ENCODE measurements at regions not wholly inside any gene's neighbourhood (a gene's known extent, or its start where the extent isn't known, plus 50 kb on each side); places are given as distances from the start of the nearest gene placed in this dataset.
A peak's percentile ranks its signal among the peaks of the same experiment; 100 is the strongest.

DNA sequence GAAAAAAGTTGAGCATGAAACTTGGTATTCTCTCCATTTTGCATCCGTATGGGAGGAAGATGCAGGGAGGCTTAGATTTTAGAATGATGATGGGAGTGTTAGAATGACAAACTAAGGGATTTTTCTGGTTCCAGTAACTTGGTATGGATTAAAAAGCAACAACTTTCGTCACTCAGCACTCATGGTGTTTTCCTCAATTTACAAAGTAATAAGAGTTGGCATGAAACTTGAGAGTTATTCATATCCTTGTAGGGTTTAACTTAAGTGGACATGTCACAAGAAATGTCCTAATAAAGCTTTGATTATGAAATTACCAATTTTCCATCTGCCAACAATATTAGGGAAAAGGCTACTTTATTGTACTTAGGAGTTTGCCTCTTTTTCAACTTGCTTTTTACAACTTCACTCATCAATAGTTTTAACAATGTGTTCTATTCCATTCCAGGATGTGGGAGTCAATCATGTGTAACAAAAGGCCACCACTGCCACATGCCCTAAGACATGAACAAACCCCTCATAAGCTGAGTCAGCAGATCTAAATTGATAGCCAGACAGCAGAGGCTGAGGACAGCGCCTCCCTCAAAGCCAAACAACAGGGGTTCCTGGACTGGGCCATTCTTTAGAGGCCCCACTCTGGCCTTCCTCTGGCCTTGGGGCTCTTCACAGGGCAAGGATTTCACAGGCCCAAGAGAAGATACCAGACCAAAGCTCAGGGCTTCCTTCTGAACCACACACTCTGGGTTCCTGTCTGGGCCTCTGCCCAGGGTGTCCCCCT, 265.8 kb downstream of the TNS1 start:
- H3K9ac ChIP-seq (ENCODE audit: low read length) = no peak overlapping the region
- H3K27me3 ChIP-seq (ENCODE audit: insufficient read depth, low read length, poor library complexity) = no peaks in the 10 kb centered on the region
- no peak overlapping the region for H3K56ac ChIP-seq (ENCODE audit: low read length)
- no peaks in the 10 kb centered on the region for H3K4me1 ChIP-seq (ENCODE audit: control insufficient read depth, low read depth, low read length)
- H3K79me2 ChIP-seq (ENCODE audit: control insufficient read depth, insufficient read depth, low read length) = no peaks in the 10 kb centered on the region
- WGBS (ENCODE audit: extremely low coverage, insufficient coverage, low lambda C conversion rate) = no CpG with 5 or more reads among the region's 3 CpGs
- H2BK5ac ChIP-seq (ENCODE audit: low read length) = no peak overlapping the region
- no peak overlapping the region for H3K27ac ChIP-seq (ENCODE audit: low read depth, low read length)
- H2BK15ac ChIP-seq (replicated peaks; ENCODE audit: low read depth) = no peak overlapping the region
- no peak overlapping the region for H2BK120ac ChIP-seq (ENCODE audit: low read depth, low read length)
- H3K4me3 ChIP-seq (ENCODE audit: low read length) = no peak overlapping the region
- H3K4ac ChIP-seq (ENCODE audit: low read depth, low read length) = no peak overlapping the region
- H3K23ac ChIP-seq (ENCODE audit: low read length) = no peak overlapping the region
- H4K8ac ChIP-seq (ENCODE audit: low read depth, low read length) = no peak overlapping the region
- DNase-seq = no peak
- no peak overlapping the region for H4K5ac ChIP-seq (ENCODE audit: low read length)
- no peak overlapping the region for H3K18ac ChIP-seq (ENCODE audit: low read length)
- no peaks in the 10 kb centered on the region for H3K36me3 ChIP-seq (ENCODE audit: control insufficient read depth, insufficient read depth, low read length)
- H2AK5ac ChIP-seq (ENCODE audit: low read length) = no peak overlapping the region
- no peak overlapping the region for H3K4me2 ChIP-seq (ENCODE audit: low read length)
- H3K79me1 ChIP-seq (ENCODE audit: low read length) = no peaks in the 10 kb centered on the region

DNA sequence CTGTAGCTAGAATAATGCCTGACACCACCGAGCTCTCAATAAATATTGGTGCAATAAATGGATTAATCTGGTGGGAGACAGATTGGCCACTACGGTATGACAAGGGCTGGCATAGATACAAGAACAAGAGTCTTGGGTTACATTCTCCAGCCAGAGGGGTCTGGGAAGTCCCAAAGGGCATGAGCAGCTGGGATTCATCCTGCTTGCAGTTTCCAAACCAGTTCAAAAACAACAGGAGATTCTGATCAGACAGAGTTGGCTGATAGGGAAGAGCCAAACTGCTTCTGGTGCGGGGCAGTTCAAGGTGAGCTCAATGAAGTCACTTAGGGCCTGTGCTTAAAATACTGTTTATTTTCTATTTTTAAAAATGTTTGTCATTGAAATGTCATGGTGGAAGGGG, 266.9 kb downstream of the TNS1 start:
- no peak overlapping the region for H4K8ac ChIP-seq (ENCODE audit: low read depth, low read length)
- no peaks in the 10 kb centered on the region for H3K79me2 ChIP-seq (ENCODE audit: control insufficient read depth, insufficient read depth, low read length)
- H3K4ac ChIP-seq (ENCODE audit: low read depth, low read length) = no peak overlapping the region
- no peak overlapping the region for H3K27ac ChIP-seq (ENCODE audit: low read depth, low read length)
- H3K4me2 ChIP-seq (ENCODE audit: low read length) = no peak overlapping the region
- no peak overlapping the region for H3K9ac ChIP-seq (ENCODE audit: low read length)
- H3K56ac ChIP-seq (ENCODE audit: low read length) = no peak overlapping the region
- H3K18ac ChIP-seq (ENCODE audit: low read length) = no peak overlapping the region
- H3K4me1 ChIP-seq (ENCODE audit: control insufficient read depth, low read depth, low read length) = no peaks in the 10 kb centered on the region
- no peak overlapping the region for H4K5ac ChIP-seq (ENCODE audit: low read length)
- H3K4me3 ChIP-seq (ENCODE audit: low read length) = no peak overlapping the region
- no CpG with 5 or more reads among the region's 3 CpGs for WGBS (ENCODE audit: extremely low coverage, insufficient coverage, low lambda C conversion rate)
- no peak overlapping the region for H2BK120ac ChIP-seq (ENCODE audit: low read depth, low read length)
- no peaks in the 10 kb centered on the region for H3K36me3 ChIP-seq (ENCODE audit: control insufficient read depth, insufficient read depth, low read length)
- no peak overlapping the region for H3K23ac ChIP-seq (ENCODE audit: low read length)
- H3K27me3 ChIP-seq (ENCODE audit: insufficient read depth, low read length, poor library complexity) = no peaks in the 10 kb centered on the region
- DNase-seq = no peak
- no peak overlapping the region for H2BK5ac ChIP-seq (ENCODE audit: low read length)
- H2AK5ac ChIP-seq (ENCODE audit: low read length) = no peak overlapping the region
- no peaks in the 10 kb centered on the region for H3K79me1 ChIP-seq (ENCODE audit: low read length)
- H2BK15ac ChIP-seq (replicated peaks; ENCODE audit: low read depth) = no peak overlapping the region

DNA sequence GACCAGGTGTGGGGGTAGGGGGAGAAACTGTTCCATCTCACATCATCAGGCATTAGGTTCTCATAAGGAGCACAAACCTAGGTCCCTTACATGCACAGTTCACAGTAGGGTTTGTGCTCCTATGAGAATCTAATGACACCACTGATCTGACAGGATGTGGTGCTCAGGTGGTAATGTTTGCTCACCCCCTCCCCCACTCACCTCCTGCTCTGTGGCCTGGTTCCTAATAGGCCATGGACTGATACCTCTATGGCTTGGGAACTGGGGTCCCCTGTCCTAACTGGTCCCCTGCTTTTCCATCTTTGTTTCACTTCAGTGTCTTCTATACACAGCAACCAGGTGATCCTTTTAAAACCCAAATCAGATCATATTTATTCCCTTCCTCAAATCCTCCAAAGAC, 267.8 kb downstream of the TNS1 start:
- H3K56ac ChIP-seq (ENCODE audit: low read length) = no peak overlapping the region
- no peak overlapping the region for H3K18ac ChIP-seq (ENCODE audit: low read length)
- H3K4me3 ChIP-seq (ENCODE audit: low read length) = no peak overlapping the region
- no peaks in the 10 kb centered on the region for H3K79me2 ChIP-seq (ENCODE audit: control insufficient read depth, insufficient read depth, low read length)
- no peak overlapping the region for H2AK5ac ChIP-seq (ENCODE audit: low read length)
- H2BK15ac ChIP-seq (replicated peaks; ENCODE audit: low read depth) = no peak overlapping the region
- no peak overlapping the region for H4K8ac ChIP-seq (ENCODE audit: low read depth, low read length)
- H3K36me3 ChIP-seq (ENCODE audit: control insufficient read depth, insufficient read depth, low read length) = no peaks in the 10 kb centered on the region
- H3K4me1 ChIP-seq (ENCODE audit: control insufficient read depth, low read depth, low read length) = no peaks in the 10 kb centered on the region
- H3K79me1 ChIP-seq (ENCODE audit: low read length) = no peaks in the 10 kb centered on the region
- H3K23ac ChIP-seq (ENCODE audit: low read length) = no peak overlapping the region
- H3K27ac ChIP-seq (ENCODE audit: low read depth, low read length) = no peak overlapping the region
- no peak overlapping the region for H3K4ac ChIP-seq (ENCODE audit: low read depth, low read length)
- H2BK120ac ChIP-seq (ENCODE audit: low read depth, low read length) = no peak overlapping the region
- no peak overlapping the region for H2BK5ac ChIP-seq (ENCODE audit: low read length)
- H3K4me2 ChIP-seq (ENCODE audit: low read length) = no peak overlapping the region
- no peak for DNase-seq
- no peak overlapping the region for H3K9ac ChIP-seq (ENCODE audit: low read length)
- no peaks in the 10 kb centered on the region for H3K27me3 ChIP-seq (ENCODE audit: insufficient read depth, low read length, poor library complexity)
- no peak overlapping the region for H4K5ac ChIP-seq (ENCODE audit: low read length)

DNA sequence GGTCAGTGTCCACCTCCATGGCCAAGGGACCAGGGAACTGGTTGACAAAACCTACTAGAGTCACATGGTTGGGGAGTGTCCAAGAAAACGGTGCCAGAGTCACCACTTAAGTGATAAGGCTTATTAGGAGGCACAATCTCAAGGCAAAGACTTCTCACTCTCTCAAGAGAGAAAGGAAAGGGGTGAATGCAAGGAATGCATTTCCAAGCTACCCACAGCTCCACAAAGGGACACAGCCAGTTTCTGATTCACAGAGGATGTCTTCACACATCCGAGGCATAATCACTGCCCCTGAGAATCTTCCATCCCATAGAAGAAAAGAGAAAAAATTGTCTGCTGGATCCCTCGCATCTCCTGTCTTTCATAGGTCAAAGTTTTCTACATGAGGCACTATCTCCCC, 269.3 kb downstream of the TNS1 start:
- H3K27me3 ChIP-seq (ENCODE audit: insufficient read depth, low read length, poor library complexity) = no peaks in the 10 kb centered on the region
- no peak overlapping the region for H3K4me3 ChIP-seq (ENCODE audit: low read length)
- no peak overlapping the region for H3K27ac ChIP-seq (ENCODE audit: low read depth, low read length)
- H4K5ac ChIP-seq (ENCODE audit: low read length) = no peak overlapping the region
- no peak overlapping the region for H3K23ac ChIP-seq (ENCODE audit: low read length)
- H3K56ac ChIP-seq (ENCODE audit: low read length) = no peak overlapping the region
- no peaks in the 10 kb centered on the region for H3K4me1 ChIP-seq (ENCODE audit: control insufficient read depth, low read depth, low read length)
- H4K8ac ChIP-seq (ENCODE audit: low read depth, low read length) = no peak overlapping the region
- H2BK5ac ChIP-seq (ENCODE audit: low read length) = no peak overlapping the region
- no peaks in the 10 kb centered on the region for H3K79me1 ChIP-seq (ENCODE audit: low read length)
- no CpG with 5 or more reads among the region's 3 CpGs for WGBS (ENCODE audit: extremely low coverage, insufficient coverage, low lambda C conversion rate)
- H3K4me2 ChIP-seq (ENCODE audit: low read length) = no peak overlapping the region
- H2BK15ac ChIP-seq (replicated peaks; ENCODE audit: low read depth) = no peak overlapping the region
- no peaks in the 10 kb centered on the region for H3K36me3 ChIP-seq (ENCODE audit: control insufficient read depth, insufficient read depth, low read length)
- H3K9ac ChIP-seq (ENCODE audit: low read length) = no peak overlapping the region
- H3K79me2 ChIP-seq (ENCODE audit: control insufficient read depth, insufficient read depth, low read length) = no peaks in the 10 kb centered on the region
- H3K4ac ChIP-seq (ENCODE audit: low read depth, low read length) = no peak overlapping the region
- no peak overlapping the region for H3K18ac ChIP-seq (ENCODE audit: low read length)
- no peak overlapping the region for H2BK120ac ChIP-seq (ENCODE audit: low read depth, low read length)
- H2AK5ac ChIP-seq (ENCODE audit: low read length) = no peak overlapping the region
- peak; percentile 19 for DNase-seq

DNA sequence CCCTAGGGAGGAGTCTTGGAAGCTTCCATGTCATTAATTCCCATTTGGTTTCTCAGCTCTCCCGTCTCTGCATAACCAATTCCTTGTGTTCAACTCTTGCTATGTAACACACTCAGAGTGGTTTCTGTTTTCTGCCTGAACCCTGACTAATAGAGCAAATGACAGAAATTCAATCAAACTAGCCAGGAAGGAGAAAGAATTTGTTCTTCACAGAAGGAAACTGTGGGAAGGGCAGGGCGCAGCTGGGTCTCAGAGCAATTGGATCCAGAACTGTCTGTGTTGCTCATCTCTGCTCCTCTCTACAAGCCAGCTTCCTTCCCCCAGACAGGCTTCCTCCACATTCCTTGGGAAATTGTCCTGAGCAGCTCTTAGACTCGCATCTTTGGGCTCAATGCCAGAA, 269.8 kb downstream of the TNS1 start:
- no peak overlapping the region for H2BK120ac ChIP-seq (ENCODE audit: low read depth, low read length)
- H3K23ac ChIP-seq (ENCODE audit: low read length) = no peak overlapping the region
- H3K79me1 ChIP-seq (ENCODE audit: low read length) = no peaks in the 10 kb centered on the region
- no peak overlapping the region for H3K27ac ChIP-seq (ENCODE audit: low read depth, low read length)
- no peak overlapping the region for H2AK5ac ChIP-seq (ENCODE audit: low read length)
- no peak overlapping the region for H3K9ac ChIP-seq (ENCODE audit: low read length)
- no peak overlapping the region for H4K8ac ChIP-seq (ENCODE audit: low read depth, low read length)
- H2BK15ac ChIP-seq (replicated peaks; ENCODE audit: low read depth) = no peak overlapping the region
- WGBS (ENCODE audit: extremely low coverage, insufficient coverage, low lambda C conversion rate) = no CpG with 5 or more reads among the region's 3 CpGs
- no peaks in the 10 kb centered on the region for H3K36me3 ChIP-seq (ENCODE audit: control insufficient read depth, insufficient read depth, low read length)
- H2BK5ac ChIP-seq (ENCODE audit: low read length) = no peak overlapping the region
- H3K56ac ChIP-seq (ENCODE audit: low read length) = no peak overlapping the region
- H3K4me3 ChIP-seq (ENCODE audit: low read length) = no peak overlapping the region
- no peak overlapping the region for H4K5ac ChIP-seq (ENCODE audit: low read length)
- no peaks in the 10 kb centered on the region for H3K4me1 ChIP-seq (ENCODE audit: control insufficient read depth, low read depth, low read length)
- H3K79me2 ChIP-seq (ENCODE audit: control insufficient read depth, insufficient read depth, low read length) = no peaks in the 10 kb centered on the region
- no peak overlapping the region for H3K18ac ChIP-seq (ENCODE audit: low read length)
- no peak for DNase-seq
- no peak overlapping the region for H3K4me2 ChIP-seq (ENCODE audit: low read length)
- no peak overlapping the region for H3K4ac ChIP-seq (ENCODE audit: low read depth, low read length)
- no peaks in the 10 kb centered on the region for H3K27me3 ChIP-seq (ENCODE audit: insufficient read depth, low read length, poor library complexity)

DNA sequence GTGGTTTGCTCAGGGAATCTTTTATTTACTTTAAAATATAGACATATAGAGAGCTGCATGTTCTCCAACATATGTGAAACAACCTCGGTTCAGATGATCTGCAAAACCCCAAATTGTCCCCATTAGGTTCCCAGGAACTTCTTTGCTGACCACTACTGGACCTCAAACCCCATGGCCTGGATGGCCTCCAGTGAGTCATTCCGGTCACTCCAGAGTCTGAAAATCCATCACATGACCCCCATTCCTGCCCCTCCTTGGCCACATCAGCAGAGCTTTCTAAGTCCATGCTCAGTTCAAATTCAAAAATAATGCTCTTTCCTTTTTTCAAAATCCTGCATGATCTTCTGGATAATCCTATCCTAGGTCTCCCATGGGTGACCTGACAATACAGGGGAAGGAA, 271.0 kb downstream of the TNS1 start:
- no peak for DNase-seq
- H2BK120ac ChIP-seq (ENCODE audit: low read depth, low read length) = no peak overlapping the region
- no peak overlapping the region for H3K23ac ChIP-seq (ENCODE audit: low read length)
- no peak overlapping the region for H3K18ac ChIP-seq (ENCODE audit: low read length)
- no peak overlapping the region for H2BK5ac ChIP-seq (ENCODE audit: low read length)
- no peaks in the 10 kb centered on the region for H3K4me1 ChIP-seq (ENCODE audit: control insufficient read depth, low read depth, low read length)
- no peak overlapping the region for H4K5ac ChIP-seq (ENCODE audit: low read length)
- H3K4me2 ChIP-seq (ENCODE audit: low read length) = no peak overlapping the region
- no peaks in the 10 kb centered on the region for H3K36me3 ChIP-seq (ENCODE audit: control insufficient read depth, insufficient read depth, low read length)
- H3K4me3 ChIP-seq (ENCODE audit: low read length) = no peak overlapping the region
- no peak overlapping the region for H2AK5ac ChIP-seq (ENCODE audit: low read length)
- no peaks in the 10 kb centered on the region for H3K79me2 ChIP-seq (ENCODE audit: control insufficient read depth, insufficient read depth, low read length)
- no peak overlapping the region for H3K27ac ChIP-seq (ENCODE audit: low read depth, low read length)
- WGBS (ENCODE audit: extremely low coverage, insufficient coverage, low lambda C conversion rate) = no CpG with 5 or more reads among the region's 2 CpGs
- no peaks in the 10 kb centered on the region for H3K27me3 ChIP-seq (ENCODE audit: insufficient read depth, low read length, poor library complexity)
- no peak overlapping the region for H3K4ac ChIP-seq (ENCODE audit: low read depth, low read length)
- no peak overlapping the region for H4K8ac ChIP-seq (ENCODE audit: low read depth, low read length)
- H3K79me1 ChIP-seq (ENCODE audit: low read length) = no peaks in the 10 kb centered on the region
- H2BK15ac ChIP-seq (replicated peaks; ENCODE audit: low read depth) = no peak overlapping the region
- no peak overlapping the region for H3K9ac ChIP-seq (ENCODE audit: low read length)
- H3K56ac ChIP-seq (ENCODE audit: low read length) = no peak overlapping the region
